GM12878 (cell line): ENCODE measurements at regions not wholly inside any gene's neighbourhood (a gene's known extent, or its start where the extent isn't known, plus 50 kb on each side); places are given as distances from the start of the nearest gene placed in this dataset.
A peak's percentile ranks its signal among the peaks of the same experiment; 100 is the strongest.

Experiments used
- ATAC-seq: fragments of 200-7000 bp; cut with Tn5 transposase; 3 replicates; pipeline ENCODE4 v1.9.1; 2020; ENCODE audit warnings: mild to moderate bottlenecking, moderate library complexity
- BruUV-seq: library from RNA; stranded (reverse); fragments of 400-500 nt; replicated peaks from 2 replicates; lab custom pipeline; 2021; lab: Mats Ljungman, UMichigan
- CTCF ChIA-PET: fragments of 300-600 bp; sonication (Branson Sonifier 250); formaldehyde crosslinking; extraction: SDS; loops from one replicate; lab custom pipeline; 2021; ENCODE audit warnings: inconsistent platforms; lab: Yijun Ruan, JAX
- POLR2A ChIA-PET: fragments of 350-600 bp; formaldehyde crosslinking; extraction: SDS; loops from one replicate; lab custom pipeline; 2021; ENCODE audit warnings: inconsistent platforms; lab: Charles Lee
- RAD21 ChIA-PET: fragments of 300-600 bp; sonication (Branson Sonifier 250); formaldehyde crosslinking; loops from one replicate; lab custom pipeline; 2023; ENCODE audit warnings: antibody characterized with exemption; ENCODE audit not compliant: unreplicated experiment; lab: Charles Lee
- SMC1A ChIA-PET: fragments of 300-600 bp; sonication (Branson Sonifier 250); formaldehyde crosslinking; loops from one replicate; lab custom pipeline; 2023; ENCODE audit not compliant: unreplicated experiment, uncharacterized antibody; lab: Charles Lee
- DNase-seq: peaks from one replicate; pipeline ENCODE4 v3.0.0-alpha.2; 2011; ENCODE audit warnings: low read depth, low spot score
- FAIRE-seq: peaks from 3 replicates; lab custom pipeline; 2011; peaks lifted over from hg19 to GRCh38; lab: Jason Lieb, UNC
- H2AFZ ChIP-seq: 2 replicates; pipeline ENCODE4 v1.6.0; 2011; ENCODE audit warnings: low read depth, low read length, control low read depth; ENCODE audit not compliant: control insufficient read depth
- H3K27ac ChIP-seq: 2 replicates; pipeline ENCODE4 v1.5.1; 2011; ENCODE audit warnings: control low read depth; ENCODE audit not compliant: control insufficient read depth, insufficient read depth
- H3K27me3 ChIP-seq, 2 experiments: replicated peaks in 1 of 2; 2 replicates each; pipeline versions ENCODE4 v1.6.0 to v1.6.1; 2011; ENCODE audit warnings: low read length in 1 of 2; ENCODE audit not compliant: control insufficient read depth in 2 of 2, insufficient read depth in 2 of 2
- H3K36me3 ChIP-seq, 2 experiments: 2 replicates each; pipeline ENCODE4 v1.5.1; 2011; ENCODE audit warnings: low read length in 1 of 2; ENCODE audit not compliant: control insufficient read depth in 2 of 2, insufficient read depth in 2 of 2
- H3K4me1 ChIP-seq: 2 replicates; pipeline ENCODE4 v1.6.1; 2011; ENCODE audit warnings: mild to moderate bottlenecking, low read length, moderate library complexity, mixed read lengths; ENCODE audit not compliant: control insufficient read depth, insufficient read depth
- H3K4me2 ChIP-seq: 2 replicates; pipeline ENCODE4 v1.6.0; 2011; ENCODE audit warnings: control low read depth; ENCODE audit not compliant: control insufficient read depth, insufficient read depth
- H3K4me3 ChIP-seq: fragments of 200-600 bp; sonication (generic); 2 replicates; pipeline ENCODE4 v1.5.1; 2016
- H3K79me2 ChIP-seq: 2 replicates; pipeline ENCODE4 v1.6.0; 2011; ENCODE audit warnings: low read length; ENCODE audit not compliant: control insufficient read depth, insufficient read depth
- H3K9ac ChIP-seq: 2 replicates; pipeline ENCODE4 v1.8.0; 2011; ENCODE audit warnings: low read length, control low read depth, mixed read lengths; ENCODE audit not compliant: control insufficient read depth, insufficient read depth
- H3K9me3 ChIP-seq: replicated peaks from 3 replicates; pipeline ENCODE4 v1.5.1; 2011; ENCODE audit warnings: mild to moderate bottlenecking, low read length; ENCODE audit not compliant: control insufficient read depth, insufficient read depth
- H4K20me1 ChIP-seq: 2 replicates; pipeline ENCODE4 v1.6.0; 2011; ENCODE audit not compliant: control insufficient read depth, insufficient read depth
- ASH2L ChIP-seq: fragments of 300-600, 200-600 bp; sonication (generic); IDR thresholded peaks from 2 replicates; pipeline ENCODE4 v1.6.1; 2017; ENCODE audit warnings: low read depth, mild to moderate bottlenecking, borderline replicate concordance
- ETV6 ChIP-seq, 2 experiments: fragments of 450-650 bp in 1 of 2; IDR thresholded peaks in 1 of 2; conservative IDR thresholded peaks in 1 of 2; 2 replicates each; pipeline ENCODE4 v1.6.1; 2014; ENCODE audit warnings: antibody characterized with exemption in 1 of 2, borderline replicate concordance in 1 of 2, low read depth in 1 of 2, mild to moderate bottlenecking in 1 of 2, moderate library complexity in 1 of 2
- NBN ChIP-seq: fragments of 450-650 bp; IDR thresholded peaks from 2 replicates; pipeline ENCODE4 v1.6.1; 2016
- NRF1 ChIP-seq: conservative IDR thresholded peaks from 2 replicates; pipeline ENCODE4 v1.6.1; 2011; ENCODE audit warnings: mild to moderate bottlenecking, low read depth, low read length, improper control_type of control experiment
- ZNF217 ChIP-seq: fragments of 450-650 bp; IDR thresholded peaks from 2 replicates; pipeline ENCODE4 v1.6.1; 2017; ENCODE audit warnings: antibody characterized with exemption, mild to moderate bottlenecking
- in situ Hi-C: fragments of 300-500 bp; cut with MboI; formaldehyde crosslinking; loops from 9 replicates; pipeline ENCODE4 v1.14.3; 2018; ENCODE audit warnings: mixed read lengths
- intact Hi-C: fragments of 100-400 bp; cut with micrococcal nuclease; formaldehyde crosslinking; loops from one replicate; pipeline ENCODE4 v1.14.2; 2022; ENCODE audit not compliant: unreplicated experiment

- TF ChIP-seq ZNF217 = no peak
- 0 out of 2 replicates have a peak, but pooled peaks have one; percentile 51 for TF ChIP-seq NBN
- TF ChIP-seq ETV6 (conservative IDR thresholded peaks at IDR 0.05 in 1 of 2, IDR thresholded peaks at IDR 0.05 in 1 of 2; ENCODE audit: borderline replicate concordance in 1 of 2, low read depth in 1 of 2) = no peak
- TF ChIP-seq ASH2L = peak; percentile 64; the same call in 1 of the 2 replicates
Observed at GRCh38 chr10:107653832-107654287, 489.4 kb upstream of the SORCS1 start (continued).

- Histone ChIP-seq H3K79me2 (no peaks in the 10 kb centered on the region), H3K27me3 (no peaks in the 10 kb centered on the region), H3K4me3 (no peak overlapping the region), H2AFZ (no peak overlapping the region), H3K4me1 (no peaks in the 10 kb centered on the region)
- SMC1A ChIA-PET = interaction anchor here (0.7 to 3.0 kb wide), 7 partner anchors 8 to 554 kb away, joined by 3 to 10 read pairs (median 3); no protein-coding TSS in a partner anchor
- RAD21 ChIA-PET = interaction anchor here (0.6 to 0.9 kb wide), 4 partner anchors 16 to 558 kb away, joined by 3 to 5 read pairs (median 4); no protein-coding TSS in a partner anchor
- FAIRE-seq = no peak
- no peak for DNase-seq
- TF ChIP-seq NRF1 = no peak
- TF ChIP-seq, all 136 proteins: peak for 0
- ChIA-PET POLR2A (interaction anchor here (0.6 kb wide), 1 partner anchor 14 kb away, joined by 3 read pairs; no protein-coding TSS in a partner anchor), CTCF (interaction anchor here (0.9 to 1.3 kb wide), 2 partner anchors 10 to 241 kb away, joined by 3 to 5 read pairs; no protein-coding TSS in a partner anchor)
- in situ Hi-C loops = no loop called here
- Histone ChIP-seq H4K20me1 (no peaks in the 10 kb centered on the region), H3K9ac (no peak overlapping the region), H3K4me2 (no peak overlapping the region), H3K9me3 (no peaks in the 10 kb centered on the region), H3K27ac (no peak overlapping the region), H3K36me3 (no peaks in the 10 kb centered on the region)
- no peak for ATAC-seq
- no TSS peak for BruUV-seq
- intact Hi-C loops = loop anchor here (5.0 kb wide), 1 partner anchor 234 kb away; no protein-coding TSS in a partner anchor
Observed at GRCh38 chr10:107650939-107651338, 486.4 kb upstream of the SORCS1 start.
